ENCODE measurements at regions not wholly inside any gene's neighbourhood (a gene's known extent, or its start where the extent isn't known, plus 50 kb on each side); places are given as distances from the start of the nearest gene placed in this dataset.

GRCh38 chr22:47437636-47438035 lies 675.2 kb downstream of the TBC1D22A start:
- no peak for TF ChIP-seq CTCF (conservative IDR thresholded peaks at IDR 0.05; ENCODE audit: low read depth, low read length)
- TF ChIP-seq MAFK (IDR thresholded peaks at IDR 0.05; ENCODE audit: low read depth, low read length), result no peak
- TF ChIP-seq RCOR1 (IDR thresholded peaks at IDR 0.05; ENCODE audit: insufficient replicate concordance, low read length), result no peak
- no peak for TF ChIP-seq RFX5 (IDR thresholded peaks at IDR 0.05; ENCODE audit: low read depth, low read length)
- no peak for TF ChIP-seq ELK1 (IDR thresholded peaks at IDR 0.05; ENCODE audit: borderline replicate concordance, low read depth, low read length)
- no peak for TF ChIP-seq FOS (IDR thresholded peaks at IDR 0.05; ENCODE audit: low read depth, low read length)
- TF ChIP-seq POLR2A (IDR thresholded peaks at IDR 0.05; ENCODE audit: low read depth, low read length), result no peak
- no peak for TF ChIP-seq CEBPB (IDR thresholded peaks at IDR 0.05; ENCODE audit: low read depth, low read length)
- TF ChIP-seq RAD21 (IDR thresholded peaks at IDR 0.05; ENCODE audit: low read length), result no peak
- no peak for TF ChIP-seq BHLHE40 (IDR thresholded peaks at IDR 0.05; ENCODE audit: low read depth, low read length)
- TF ChIP-seq USF2 (IDR thresholded peaks at IDR 0.05; ENCODE audit: low read depth, low read length), result no peak
- TF ChIP-seq SMC3 (IDR thresholded peaks at IDR 0.05; ENCODE audit: low read depth, low read length), result no peak
- TF ChIP-seq NFE2L2 (IDR thresholded peaks at IDR 0.05; ENCODE audit: low read depth, low read length), result no peak

Data from IMR-90 (cell line).